K562 (cell line): ENCODE measurements at regions not wholly inside any gene's neighbourhood (a gene's known extent, or its start where the extent isn't known, plus 50 kb on each side); places are given as distances from the start of the nearest gene placed in this dataset.

ENCODE experiments used
- HDAC6 ChIP-seq: IDR thresholded peaks from 2 replicates; pipeline ENCODE4 v1.6.1; 2012; ENCODE audit warnings: low read depth, mild to moderate bottlenecking, control low read depth, inconsistent platforms, low read length, moderate library complexity
- PHF8 ChIP-seq: fragments of 200-600 bp; sonication (generic); IDR thresholded peaks from 2 replicates; pipeline ENCODE4 v1.6.1; 2012; ENCODE audit warnings: mixed run types, mild to moderate bottlenecking, inconsistent platforms, low read length, moderate library complexity, borderline replicate concordance
- TEAD4 ChIP-seq, 2 experiments: sonication (generic) in 1 of 2; formaldehyde crosslinking in 1 of 2; IDR thresholded peaks; 2 replicates each; pipeline versions ENCODE4 v1.6.1 to v1.8.0; 2012 to 2022; ENCODE audit warnings: borderline replicate concordance in 1 of 2, inconsistent platforms in 1 of 2, low read length in 1 of 2, mild to moderate bottlenecking in 1 of 2, missing genetic modification reagents in 1 of 2
- TF ChIP-seq, protein P1 (sequence below): fragments of 450-650 bp; IDR thresholded peaks from 2 replicates; pipeline ENCODE4 v1.6.1; 2016; ENCODE audit warnings: low read depth
- TF ChIP-seq, protein P2 (sequence below): fragments of 450-650 bp; IDR thresholded peaks from 2 replicates; pipeline ENCODE4 v1.6.1; 2018; ENCODE audit warnings: mild to moderate bottlenecking, low read depth; ENCODE audit not compliant: partially characterized antibody

DNA sequence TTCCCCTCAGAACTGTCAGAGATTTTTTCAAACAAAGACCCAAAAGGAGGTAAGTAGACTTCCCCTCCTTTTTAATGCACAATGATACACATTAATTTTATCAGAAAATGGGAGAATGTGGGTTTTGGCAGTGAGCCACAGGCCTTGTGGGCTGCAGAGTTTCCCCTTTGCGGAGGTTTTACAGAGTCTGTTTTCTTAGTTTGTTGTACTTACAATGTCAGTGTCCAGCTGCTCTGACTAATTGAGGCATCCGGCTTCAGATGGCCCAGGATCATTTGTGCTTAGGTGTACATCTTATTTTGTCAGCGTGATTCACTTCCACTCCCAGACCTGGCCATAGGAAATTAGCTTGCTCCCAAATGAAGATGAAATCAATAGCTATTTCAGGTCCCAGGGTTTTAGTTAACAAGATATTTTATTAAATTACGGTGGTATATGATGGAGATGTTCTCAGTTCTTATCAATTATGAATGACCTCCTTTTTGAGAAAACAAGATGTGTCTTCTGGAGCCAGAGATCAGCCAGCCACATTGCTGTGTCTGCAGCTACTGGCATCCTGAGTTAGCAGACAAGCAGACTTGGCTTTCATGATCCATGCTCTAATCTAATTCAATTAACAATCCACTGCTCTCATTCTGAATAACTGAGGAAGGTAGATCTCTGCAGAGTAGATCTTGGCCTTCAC lies 1086.6 kb upstream of the SORCS1 start (continued):
- TF ChIP-seq, protein P1, sequence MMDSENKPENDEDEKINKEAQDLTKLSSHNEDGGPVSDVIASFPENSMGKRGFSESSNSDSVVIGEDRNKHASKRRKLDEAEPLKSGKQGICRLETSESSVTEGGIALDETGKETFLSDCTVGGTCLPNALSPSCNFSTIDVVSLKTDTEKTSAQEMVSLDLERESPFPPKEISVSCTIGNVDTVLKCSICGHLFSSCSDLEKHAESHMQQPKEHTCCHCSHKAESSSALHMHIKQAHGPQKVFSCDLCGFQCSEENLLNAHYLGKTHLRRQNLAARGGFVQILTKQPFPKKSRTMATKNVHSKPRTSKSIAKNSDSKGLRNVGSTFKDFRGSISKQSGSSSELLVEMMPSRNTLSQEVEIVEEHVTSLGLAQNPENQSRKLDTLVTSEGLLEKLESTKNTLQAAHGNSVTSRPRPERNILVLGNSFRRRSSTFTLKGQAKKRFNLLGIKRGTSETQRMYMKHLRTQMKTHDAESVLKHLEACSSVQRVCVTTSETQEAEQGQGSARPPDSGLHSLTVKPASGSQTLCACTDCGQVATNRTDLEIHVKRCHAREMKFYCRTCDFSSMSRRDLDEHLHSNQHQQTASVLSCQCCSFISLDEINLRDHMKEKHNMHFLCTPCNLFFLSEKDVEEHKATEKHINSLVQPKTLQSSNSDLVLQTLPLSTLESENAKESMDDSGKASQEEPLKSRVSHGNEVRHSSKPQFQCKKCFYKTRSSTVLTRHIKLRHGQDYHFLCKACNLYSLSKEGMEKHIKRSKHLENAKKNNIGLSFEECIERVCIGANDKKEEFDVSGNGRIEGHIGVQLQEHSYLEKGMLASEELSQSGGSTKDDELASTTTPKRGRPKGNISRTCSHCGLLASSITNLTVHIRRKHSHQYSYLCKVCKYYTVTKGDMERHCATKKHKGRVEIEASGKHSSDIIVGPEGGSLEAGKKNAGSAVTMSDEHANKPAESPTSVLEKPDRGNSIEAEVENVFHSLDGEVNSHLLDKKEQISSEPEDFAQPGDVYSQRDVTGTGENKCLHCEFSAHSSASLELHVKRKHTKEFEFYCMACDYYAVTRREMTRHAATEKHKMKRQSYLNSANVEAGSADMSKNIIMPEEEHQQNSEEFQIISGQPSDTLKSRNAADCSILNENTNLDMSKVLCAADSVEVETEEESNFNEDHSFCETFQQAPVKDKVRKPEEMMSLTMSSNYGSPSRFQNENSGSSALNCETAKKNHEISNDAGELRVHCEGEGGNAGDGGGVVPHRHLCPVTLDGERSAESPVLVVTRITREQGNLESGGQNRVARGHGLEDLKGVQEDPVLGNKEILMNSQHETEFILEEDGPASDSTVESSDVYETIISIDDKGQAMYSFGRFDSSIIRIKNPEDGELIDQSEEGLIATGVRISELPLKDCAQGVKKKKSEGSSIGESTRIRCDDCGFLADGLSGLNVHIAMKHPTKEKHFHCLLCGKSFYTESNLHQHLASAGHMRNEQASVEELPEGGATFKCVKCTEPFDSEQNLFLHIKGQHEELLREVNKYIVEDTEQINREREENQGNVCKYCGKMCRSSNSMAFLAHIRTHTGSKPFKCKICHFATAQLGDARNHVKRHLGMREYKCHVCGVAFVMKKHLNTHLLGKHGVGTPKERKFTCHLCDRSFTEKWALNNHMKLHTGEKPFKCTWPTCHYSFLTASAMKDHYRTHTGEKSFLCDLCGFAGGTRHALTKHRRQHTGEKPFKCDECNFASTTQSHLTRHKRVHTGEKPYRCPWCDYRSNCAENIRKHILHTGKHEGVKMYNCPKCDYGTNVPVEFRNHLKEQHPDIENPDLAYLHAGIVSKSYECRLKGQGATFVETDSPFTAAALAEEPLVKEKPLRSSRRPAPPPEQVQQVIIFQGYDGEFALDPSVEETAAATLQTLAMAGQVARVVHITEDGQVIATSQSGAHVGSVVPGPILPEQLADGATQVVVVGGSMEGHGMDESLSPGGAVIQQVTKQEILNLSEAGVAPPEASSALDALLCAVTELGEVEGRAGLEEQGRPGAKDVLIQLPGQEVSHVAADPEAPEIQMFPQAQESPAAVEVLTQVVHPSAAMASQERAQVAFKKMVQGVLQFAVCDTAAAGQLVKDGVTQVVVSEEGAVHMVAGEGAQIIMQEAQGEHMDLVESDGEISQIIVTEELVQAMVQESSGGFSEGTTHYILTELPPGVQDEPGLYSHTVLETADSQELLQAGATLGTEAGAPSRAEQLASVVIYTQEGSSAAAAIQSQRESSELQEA = no peak
- TF ChIP-seq HDAC6 (no peak), PHF8 (no peak), TEAD4 (IDR thresholded peaks at IDR 0.05; ENCODE audit: low read length) (no peak), TEAD4 (CRISPR knock-in tag; IDR thresholded peaks at IDR 0.05; ENCODE audit: borderline replicate concordance) (no peak)
- TF ChIP-seq, protein P2, sequence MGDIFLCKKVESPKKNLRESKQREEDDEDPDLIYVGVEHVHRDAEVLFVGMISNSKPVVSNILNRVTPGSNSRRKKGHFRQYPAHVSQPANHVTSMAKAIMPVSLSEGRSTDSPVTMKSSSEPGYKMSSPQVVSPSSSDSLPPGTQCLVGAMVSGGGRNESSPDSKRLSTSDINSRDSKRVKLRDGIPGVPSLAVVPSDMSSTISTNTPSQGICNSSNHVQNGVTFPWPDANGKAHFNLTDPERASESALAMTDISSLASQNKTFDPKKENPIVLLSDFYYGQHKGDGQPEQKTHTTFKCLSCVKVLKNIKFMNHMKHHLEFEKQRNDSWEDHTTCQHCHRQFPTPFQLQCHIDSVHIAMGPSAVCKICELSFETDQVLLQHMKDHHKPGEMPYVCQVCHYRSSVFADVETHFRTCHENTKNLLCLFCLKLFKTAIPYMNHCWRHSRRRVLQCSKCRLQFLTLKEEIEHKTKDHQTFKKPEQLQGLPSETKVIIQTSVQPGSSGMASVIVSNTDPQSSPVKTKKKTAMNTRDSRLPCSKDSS = no peak
- TF ChIP-seq, all 486 proteins: peak for 0
